Tibial artery (tissue), 4 donors: ENCODE measurements at regions not wholly inside any gene's neighbourhood (a gene's known extent, or its start where the extent isn't known, plus 50 kb on each side); places are given as distances from the start of the nearest gene placed in this dataset.

Experiments used
- DNase-seq, 2 donors: peaks; one replicate each; pipeline ENCODE4 v3.0.0-alpha.2; 2019
- H3K27ac ChIP-seq, 2 donors: fragments of 200-600 bp; sonication (generic) in 1 of 2; 1 replicate in 1 of 2; 2 replicates in 1 of 2; pipeline ENCODE4 v1.5.1; 2018 to 2019; ENCODE audit warnings: mild to moderate bottlenecking in 1 of 2
- H3K27me3 ChIP-seq, 2 donors: fragments of 200-600 bp; sonication (generic) in 1 of 2; one replicate each; pipeline versions ENCODE4 v1.5.1 to v1.6.0; 2016 to 2019
- H3K36me3 ChIP-seq, 3 donors: fragments of 200-600 bp; sonication (generic) in 2 of 3; one replicate each; pipeline ENCODE4 v1.5.1; 2016 to 2019; ENCODE audit warnings: mild to moderate bottlenecking in 2 of 3
- H3K4me1 ChIP-seq, 4 donors: fragments of 200-600 bp; sonication (generic) in 2 of 4; 1 replicate in 3 of 4; 2 replicates in 1 of 4; pipeline ENCODE4 v1.5.1; 2016 to 2019
- H3K4me3 ChIP-seq, 2 donors: fragments of 200-600 bp; sonication (generic) in 1 of 2; 1 replicate in 1 of 2; 2 replicates in 1 of 2; pipeline ENCODE4 v1.5.1; 2018 to 2019; ENCODE audit warnings: mild to moderate bottlenecking in 2 of 2
- H3K9me3 ChIP-seq, 3 donors: fragments of 200-600 bp; sonication (generic) in 1 of 3; one replicate each; pipeline ENCODE4 v1.5.1; 2016 to 2019
- CTCF ChIP-seq, 2 experiments: fragments of 200-600 bp in 1 of 2; fragments of 450-650 bp in 1 of 2; IDR thresholded peaks; one replicate each; pipeline ENCODE4 v1.5.1; 2017 to 2019; ENCODE audit warnings: antibody characterized with exemption in 2 of 2, mild to moderate bottlenecking in 1 of 2, moderate library complexity in 1 of 2
- intact Hi-C: fragments of 100-400 bp; cut with DNase I; formaldehyde crosslinking; loops from one replicate; pipeline ENCODE4 v1.15.0; 2023; ENCODE audit warnings: low total_unique reads

- no peaks in the 10 kb centered on the region for H3K27me3 ChIP-seq
- no peaks in the 10 kb centered on the region for H3K9me3 ChIP-seq
- no peaks in the 10 kb centered on the region for H3K4me1 ChIP-seq
- TF ChIP-seq CTCF (IDR thresholded peaks at IDR 0.05), result no peak
- H3K4me3 ChIP-seq, result no peak overlapping the region
- H3K27ac ChIP-seq, result no peak overlapping the region
- DNase-seq, result no peak
- H3K36me3 ChIP-seq, result no peaks in the 10 kb centered on the region
- intact Hi-C loops, result no loop called here
Observed at GRCh38 chr2:211237586-211238275, 681.3 kb downstream of the CPS1 start.

DNA sequence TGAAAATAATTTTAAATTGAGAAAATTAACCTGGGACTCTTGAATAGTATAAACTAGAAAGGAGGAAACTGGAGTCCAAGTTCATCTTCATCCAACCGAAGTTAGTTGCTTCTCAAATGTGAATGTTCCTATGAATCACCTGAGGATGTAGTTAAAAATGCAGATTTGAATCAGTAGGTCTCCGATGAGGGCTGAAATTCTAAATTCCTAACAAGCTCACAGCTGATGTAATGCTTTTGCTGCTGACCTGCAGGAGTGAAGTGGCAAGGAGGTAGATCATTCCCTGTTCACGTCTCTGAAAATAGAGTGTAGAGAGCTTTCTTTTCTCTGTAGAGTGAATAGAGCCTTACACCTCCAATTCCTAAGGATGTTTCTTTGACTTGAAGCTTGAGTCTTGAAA is 685.5 kb downstream of the CPS1 start:
- Histone ChIP-seq H3K4me3 (no peak overlapping the region), H3K4me1 (no peaks in the 10 kb centered on the region), H3K27ac (no peak overlapping the region), H3K9me3 (no peaks in the 10 kb centered on the region), H3K36me3 (no peaks in the 10 kb centered on the region), H3K27me3 (no peaks in the 10 kb centered on the region)
- no peak for DNase-seq
- TF ChIP-seq CTCF (IDR thresholded peaks at IDR 0.05), result no peak
- intact Hi-C loops, result no loop called here

DNA sequence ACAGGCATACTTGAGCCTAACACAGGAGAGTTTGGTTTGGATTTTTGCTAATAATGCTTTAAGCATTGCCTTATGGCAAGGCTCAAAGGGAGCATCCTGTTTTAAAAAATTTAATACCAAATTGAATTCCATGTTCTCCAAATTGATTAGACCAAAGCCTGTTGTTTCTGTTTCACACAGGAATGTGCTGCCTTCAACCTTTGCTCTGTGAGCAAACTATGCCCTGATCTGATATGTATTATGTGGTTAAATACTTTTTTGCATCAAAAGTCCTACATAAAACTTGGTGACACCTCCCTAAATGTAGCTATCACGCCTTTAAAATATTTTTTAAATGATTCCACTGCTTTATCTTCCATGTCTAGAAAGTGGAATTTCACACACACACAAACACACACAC is 691.4 kb downstream of the CPS1 start:
- intact Hi-C loops, result no loop called here
- TF ChIP-seq CTCF (IDR thresholded peaks at IDR 0.05), result no peak
- Histone ChIP-seq H3K36me3 (no peaks in the 10 kb centered on the region), H3K4me3 (no peak overlapping the region), H3K4me1 (no peaks in the 10 kb centered on the region), H3K27me3 (no peaks in the 10 kb centered on the region), H3K9me3 (no peaks in the 10 kb centered on the region), H3K27ac (no peak overlapping the region)
- DNase-seq, result no peak

DNA sequence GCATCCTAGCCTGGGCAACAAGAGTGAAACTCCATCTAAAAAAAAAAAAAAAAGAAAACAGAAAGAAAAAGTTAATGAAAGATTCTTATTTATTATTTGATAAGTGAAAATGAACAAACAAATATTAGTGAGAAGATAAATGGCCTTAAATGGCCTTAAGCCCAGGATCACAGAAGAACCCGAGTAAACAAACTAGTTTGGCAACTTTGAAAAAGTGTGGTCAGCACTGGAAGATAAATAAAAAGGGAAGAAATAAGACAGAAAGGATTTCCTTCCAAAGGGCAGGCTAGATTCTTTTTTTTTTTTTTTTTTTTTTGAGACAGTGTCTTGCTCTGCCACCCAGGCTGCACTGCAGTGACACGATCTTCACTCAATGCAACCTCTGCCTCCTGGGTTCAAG is 692.4 kb downstream of the CPS1 start:
- DNase-seq, result no peak
- Histone ChIP-seq H3K36me3 (no peaks in the 10 kb centered on the region), H3K4me3 (no peak overlapping the region), H3K9me3 (no peaks in the 10 kb centered on the region), H3K27ac (no peak overlapping the region), H3K4me1 (no peaks in the 10 kb centered on the region), H3K27me3 (no peaks in the 10 kb centered on the region)
- no peak for TF ChIP-seq CTCF (IDR thresholded peaks at IDR 0.05)
- intact Hi-C loops, result no loop called here

GRCh38 chr2:211251016-211251415 is 694.6 kb downstream of the CPS1 start:
- no peaks in the 10 kb centered on the region for H3K36me3 ChIP-seq
- TF ChIP-seq CTCF (IDR thresholded peaks at IDR 0.05), result no peak
- H3K27me3 ChIP-seq, result no peaks in the 10 kb centered on the region
- no peaks in the 10 kb centered on the region for H3K9me3 ChIP-seq
- H3K4me1 ChIP-seq, result no peaks in the 10 kb centered on the region
- no peak overlapping the region for H3K27ac ChIP-seq
- no peak overlapping the region for H3K4me3 ChIP-seq
- DNase-seq, result no peak
- intact Hi-C loops, result no loop called here
